Nephron (organoid): ENCODE measurements at regions not wholly inside any gene's neighbourhood (a gene's known extent, or its start where the extent isn't known, plus 50 kb on each side); places are given as distances from the start of the nearest gene placed in this dataset.
A peak's percentile ranks its signal among the peaks of the same experiment; 100 is the strongest.

Source experiments
- H3K27ac Mint-ChIP-seq, 3 experiments: 2 replicates each; pipeline ENCODE4 v1.8.0; 2020; ENCODE audit warnings: mixed read lengths in 3 of 3, mild to moderate bottlenecking in 2 of 3, moderate library complexity in 1 of 3
- H3K27me3 Mint-ChIP-seq: 2 replicates; pipeline ENCODE4 v1.8.0; 2021; ENCODE audit warnings: low read depth, mild to moderate bottlenecking, moderate library complexity, mixed read lengths
- H3K36me3 Mint-ChIP-seq: 2 replicates; pipeline ENCODE4 v1.8.0; 2020; ENCODE audit warnings: low read depth, mixed read lengths
- H3K4me1 Mint-ChIP-seq: 2 replicates; pipeline ENCODE4 v1.8.0; 2020; ENCODE audit warnings: mixed read lengths
- H3K4me3 Mint-ChIP-seq, 3 experiments: 2 replicates each; pipeline ENCODE4 v1.8.0; 2020; ENCODE audit warnings: mild to moderate bottlenecking in 3 of 3, mixed read lengths in 3 of 3, moderate library complexity in 2 of 3
- H3K9me3 Mint-ChIP-seq: 2 replicates; pipeline ENCODE4 v1.8.0; 2020; ENCODE audit warnings: mixed read lengths
- CTCF ChIP-seq, 3 experiments: fragments of 200-600 bp; sonication (generic); IDR thresholded peaks; one replicate each; pipeline ENCODE4 v1.5.0; 2021; ENCODE audit warnings: antibody characterized with exemption in 3 of 3; ENCODE audit not compliant: unreplicated experiment in 3 of 3

- Mint-ChIP-seq H3K4me1 (peaks cover 8% of the 10 kb centered on the region), H3K4me3 (no peak overlapping the region), H3K27ac (peak overlapping the region in 1 of 3 experiments; percentile 1), H3K9me3 (no peaks in the 10 kb centered on the region), H3K27me3 (no peaks in the 10 kb centered on the region), H3K36me3 (no peaks in the 10 kb centered on the region)
- no peak for TF ChIP-seq CTCF (IDR thresholded peaks at IDR 0.05; ENCODE audit: unreplicated experiment in 3 of 3)
Measured at GRCh38 chr20:1761116-1761515, 103.5 kb upstream of the SIRPG start.

GRCh38 chr20:1758765-1759164 lies 101.2 kb upstream of the SIRPG start:
- Mint-ChIP-seq H3K36me3 (no peaks in the 10 kb centered on the region), H3K9me3 (no peaks in the 10 kb centered on the region), H3K27ac (peak overlapping the region; percentile 96 to 99 (median 97)), H3K27me3 (no peaks in the 10 kb centered on the region), H3K4me3 (no peak overlapping the region), H3K4me1 (peaks cover 8% of the 10 kb centered on the region)
- no peak for TF ChIP-seq CTCF (IDR thresholded peaks at IDR 0.05; ENCODE audit: unreplicated experiment in 3 of 3)

GRCh38 chr20:1757606-1758512 lies 100.3 kb upstream of the SIRPG start:
- H3K27me3 Mint-ChIP-seq = no peaks in the 10 kb centered on the region

GRCh38 chr20:1757072-1757471 lies 99.5 kb upstream of the SIRPG start:
- Mint-ChIP-seq H3K4me3 (no peak overlapping the region), H3K27me3 (no peaks in the 10 kb centered on the region), H3K4me1 (peaks cover 8% of the 10 kb centered on the region), H3K36me3 (no peaks in the 10 kb centered on the region), H3K27ac (peak overlapping the region; percentile 96 to 99 (median 97)), H3K9me3 (peaks cover 9% of the 10 kb centered on the region)
- no peak for TF ChIP-seq CTCF (IDR thresholded peaks at IDR 0.05; ENCODE audit: unreplicated experiment in 3 of 3)

More at GRCh38 chr20:1757606-1758512, 100.3 kb upstream of the SIRPG start:
- no peak overlapping the region for H3K4me3 Mint-ChIP-seq
- peaks cover 8% of the 10 kb centered on the region for H3K4me1 Mint-ChIP-seq
- peaks cover 1% of the 10 kb centered on the region for H3K9me3 Mint-ChIP-seq
- H3K36me3 Mint-ChIP-seq = no peaks in the 10 kb centered on the region
- H3K27ac Mint-ChIP-seq = peak overlapping the region; percentile 96 to 99 (median 97)
- no peak for TF ChIP-seq CTCF (IDR thresholded peaks at IDR 0.05; ENCODE audit: unreplicated experiment in 3 of 3)

GRCh38 chr20:1754749-1755148 lies 97.2 kb upstream of the SIRPG start:
- Mint-ChIP-seq H3K27ac (peak overlapping the region in 1 of 3 experiments; percentile 15), H3K36me3 (no peaks in the 10 kb centered on the region), H3K27me3 (peaks cover 4% of the 10 kb centered on the region), H3K4me1 (peaks cover 8% of the 10 kb centered on the region), H3K9me3 (peaks cover 11% of the 10 kb centered on the region), H3K4me3 (no peak overlapping the region)
- TF ChIP-seq CTCF (IDR thresholded peaks at IDR 0.05; ENCODE audit: unreplicated experiment in 3 of 3) = no peak
